ENCODE measurements at regions not wholly inside any gene's neighbourhood (a gene's known extent, or its start where the extent isn't known, plus 50 kb on each side); places are given as distances from the start of the nearest gene placed in this dataset.

- DNase-seq (ENCODE audit: low spot score): no peak
Measured at GRCh38 chr13:58773280-58773859, 1141.8 kb downstream of the PCDH17 start.

- no peak for DNase-seq (ENCODE audit: low spot score)
Measured at GRCh38 chr13:58782736-58783135, 1151.2 kb downstream of the PCDH17 start.

- DNase-seq (ENCODE audit: low spot score): no peak
Measured at GRCh38 chr13:58792854-58793253, 1161.3 kb downstream of the PCDH17 start.

GRCh38 chr13:58795715-58796114 lies 1164.2 kb downstream of the PCDH17 start:
- DNase-seq (ENCODE audit: low spot score): no peak

- DNase-seq (ENCODE audit: low spot score): no peak
Measured at GRCh38 chr13:58804832-58805231, 1173.3 kb downstream of the PCDH17 start.

DNA sequence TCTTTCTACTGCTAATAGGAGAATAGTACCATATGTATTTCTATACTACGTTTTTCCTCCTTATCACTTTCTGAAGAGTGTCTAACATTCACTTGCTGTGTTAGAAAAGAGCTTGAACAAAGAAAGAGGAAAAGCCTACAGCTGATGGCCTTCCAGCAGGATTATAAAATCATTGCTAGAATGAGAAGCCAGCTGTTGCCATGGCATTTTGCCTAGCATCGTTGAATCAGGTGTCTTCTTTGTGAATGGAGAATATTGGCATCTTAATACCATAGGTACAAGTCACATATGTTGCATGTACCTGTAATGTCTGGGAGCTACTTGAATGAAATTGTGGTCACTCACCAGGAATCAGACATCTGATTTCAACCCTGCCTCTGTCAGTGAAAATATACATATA lies 1174.9 kb downstream of the PCDH17 start:
- no peak for DNase-seq (ENCODE audit: low spot score)

DNA sequence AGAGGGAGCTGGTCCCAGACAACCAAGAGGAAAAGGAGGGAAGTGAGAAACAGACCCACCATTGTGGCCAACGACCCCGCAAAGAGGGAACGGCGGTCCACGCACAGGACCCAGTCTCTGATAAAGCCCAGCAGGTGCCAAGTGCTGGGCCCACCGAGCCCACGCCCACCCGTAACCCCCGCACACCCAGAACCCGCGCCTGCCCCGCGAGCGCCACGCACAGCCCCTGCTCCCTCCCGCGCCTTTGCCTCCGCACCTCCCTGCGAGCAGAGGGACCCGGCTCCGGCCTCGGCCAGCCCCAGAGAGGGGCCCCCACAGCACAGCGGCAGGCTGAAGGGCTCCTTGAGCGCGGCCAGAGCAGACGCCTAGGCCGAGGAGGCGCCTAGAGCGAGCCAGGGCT lies 1192.2 kb downstream of the PCDH17 start:
- DNase-seq (ENCODE audit: low spot score): no peak

- DNase-seq (ENCODE audit: low spot score): no peak
Measured at GRCh38 chr13:58827904-58828303, 1196.4 kb downstream of the PCDH17 start.

DNA sequence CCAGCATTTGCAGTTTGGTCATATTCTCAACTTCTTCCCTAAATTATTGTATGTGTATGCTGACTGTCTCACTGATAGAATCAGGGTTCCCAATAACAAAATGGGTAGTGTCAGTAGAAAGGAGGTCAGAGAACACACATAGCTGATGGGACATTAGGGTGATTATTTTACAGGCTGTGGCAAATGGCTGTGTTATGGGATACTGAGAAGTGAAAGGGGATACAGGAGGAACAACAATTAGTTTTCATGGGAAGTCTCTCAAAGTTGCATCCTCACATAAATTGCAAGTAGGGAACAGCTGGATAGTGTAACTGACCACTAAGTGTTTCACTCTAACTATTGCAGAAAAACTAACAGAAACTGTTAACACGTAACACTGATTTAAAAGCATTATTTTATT lies 1199.3 kb downstream of the PCDH17 start:
- no peak for DNase-seq (ENCODE audit: low spot score)

GRCh38 chr13:58838615-58839014 lies 1207.1 kb downstream of the PCDH17 start:
- no peak for DNase-seq (ENCODE audit: low spot score)

GRCh38 chr13:58843071-58843470 lies 1211.5 kb downstream of the PCDH17 start:
- DNase-seq (ENCODE audit: low spot score): no peak

DNA sequence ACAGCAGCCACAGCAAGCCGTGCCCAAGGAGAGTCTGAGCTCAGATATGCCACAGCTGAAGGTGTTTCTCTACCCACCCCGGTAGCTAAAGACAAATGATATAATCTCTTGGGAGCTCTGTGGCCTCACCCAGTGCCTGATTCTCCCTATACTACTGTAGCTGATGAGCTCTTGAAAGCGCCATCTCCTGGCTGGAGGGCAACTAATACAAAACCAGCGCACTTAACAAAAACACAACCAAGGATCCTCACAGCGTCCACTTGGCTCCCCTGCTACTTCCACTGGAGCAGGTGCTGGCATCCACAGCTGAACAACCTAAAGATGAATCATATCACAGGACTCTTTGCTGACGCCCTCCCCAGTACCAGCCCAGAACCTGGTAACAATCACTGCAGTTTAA lies 1212.0 kb downstream of the PCDH17 start:
- DNase-seq (ENCODE audit: low spot score): no peak

- no peak for DNase-seq (ENCODE audit: low spot score)
Measured at GRCh38 chr13:58850161-58850560, 1218.6 kb downstream of the PCDH17 start.

- DNase-seq (ENCODE audit: low spot score): no peak
Measured at GRCh38 chr13:58852076-58852475, 1220.5 kb downstream of the PCDH17 start.

- no peak for DNase-seq (ENCODE audit: low spot score)
Measured at GRCh38 chr13:58855283-58855682, 1223.7 kb downstream of the PCDH17 start.

DNA sequence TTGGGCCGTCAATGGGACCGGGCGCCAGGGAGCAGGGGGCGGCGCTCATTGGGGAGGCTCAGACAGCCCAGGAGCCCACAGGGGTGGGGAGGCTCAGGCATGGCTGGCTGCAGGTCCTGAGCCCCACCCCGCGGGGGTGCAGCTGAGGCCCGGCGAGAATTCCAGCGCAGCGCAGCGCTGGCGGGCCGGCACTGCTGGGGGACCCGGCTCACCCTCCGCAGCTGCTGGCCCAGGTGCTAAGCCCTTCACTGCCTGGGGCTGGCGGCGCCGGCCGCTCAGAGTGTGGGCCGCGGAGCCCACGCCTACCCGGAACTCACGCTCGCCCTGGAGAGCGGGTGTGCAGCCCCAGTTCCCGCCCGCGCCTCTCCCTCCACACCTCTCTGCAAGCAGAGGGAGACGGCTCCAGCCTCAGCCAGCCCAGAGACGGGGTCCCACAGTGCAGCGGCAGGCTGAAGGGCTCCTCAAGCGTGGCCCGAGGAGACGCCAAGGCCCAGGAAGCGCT lies 1227.4 kb downstream of the PCDH17 start:
- DNase-seq (ENCODE audit: low spot score): no peak

DNA sequence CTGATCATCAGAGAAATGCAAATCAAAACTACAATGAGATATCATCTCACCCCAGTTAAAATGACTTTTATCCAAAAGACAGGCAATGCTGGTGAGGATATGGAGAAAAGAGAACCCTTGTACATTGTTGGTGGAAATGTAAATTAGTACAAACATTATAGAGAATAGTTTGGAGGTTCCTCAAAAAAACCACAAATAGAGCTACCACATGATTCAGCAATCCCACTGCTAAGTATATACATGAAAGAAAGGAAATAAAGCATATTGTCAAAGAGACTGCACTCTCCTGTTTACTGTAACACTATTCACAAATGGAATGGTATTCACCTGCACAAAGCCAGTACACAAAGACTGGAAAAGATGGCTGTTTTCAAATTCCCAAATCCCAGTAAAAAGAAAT lies 1233.7 kb downstream of the PCDH17 start:
- no peak for DNase-seq (ENCODE audit: low spot score)

DNA sequence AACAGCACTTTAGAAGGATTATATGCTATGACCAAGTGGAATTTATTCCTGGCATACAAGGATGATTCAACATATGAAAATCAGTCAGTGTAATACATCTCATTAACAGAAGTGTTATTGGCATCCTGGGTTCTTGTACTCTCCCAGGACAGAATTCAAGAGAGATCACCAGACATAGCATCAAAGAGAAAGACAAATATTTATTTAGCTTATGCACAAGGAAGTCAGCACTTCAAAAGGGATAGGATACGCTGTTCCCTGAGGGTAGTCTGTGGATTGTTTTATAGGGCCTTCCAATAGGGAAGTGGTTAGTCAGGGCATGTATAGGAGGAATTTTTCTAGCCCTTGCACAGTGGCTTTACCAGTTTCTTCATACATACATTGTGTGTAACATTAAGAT lies 1238.0 kb downstream of the PCDH17 start:
- DNase-seq (ENCODE audit: low spot score): no peak

GRCh38 chr13:58876473-58876872 lies 1244.9 kb downstream of the PCDH17 start:
- DNase-seq (ENCODE audit: low spot score): no peak

DNA sequence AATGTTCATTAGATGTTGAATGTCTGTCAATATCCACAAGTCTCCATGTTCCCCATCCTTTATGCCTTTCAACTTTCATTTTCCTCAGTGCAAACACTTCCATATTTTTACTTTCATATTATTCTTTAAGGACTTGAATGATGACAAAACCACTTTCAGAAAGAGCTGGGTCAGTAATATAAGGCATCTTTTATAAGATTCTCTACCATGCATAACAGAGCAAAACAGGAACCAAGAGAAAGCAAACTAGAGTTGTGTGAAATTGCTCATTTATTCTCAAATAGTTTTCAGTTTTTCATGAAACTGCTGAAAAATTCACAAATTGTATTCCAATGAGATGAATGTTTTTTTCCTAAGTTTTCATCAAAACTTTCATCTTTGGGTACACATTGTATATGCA lies 1247.6 kb downstream of the PCDH17 start:
- DNase-seq (ENCODE audit: low spot score): no peak

DNA sequence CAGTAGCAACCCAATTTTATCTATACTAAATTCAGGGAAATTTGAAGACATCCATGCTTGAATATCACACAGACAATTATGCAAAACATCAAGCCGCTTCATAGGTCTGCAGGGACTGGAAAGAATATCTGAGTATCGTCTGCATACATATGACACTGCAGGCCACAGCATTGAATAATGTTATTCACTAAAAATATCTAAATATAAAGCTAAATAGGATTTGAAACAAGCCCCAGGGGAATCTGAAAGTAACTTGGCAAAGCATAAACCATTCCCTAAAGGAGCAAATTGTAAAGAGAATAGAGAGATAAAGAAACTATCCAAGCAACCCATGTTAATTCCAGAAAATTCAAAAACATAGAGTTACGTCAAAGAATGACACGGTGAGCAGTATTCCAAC lies 1251.0 kb downstream of the PCDH17 start:
- DNase-seq (ENCODE audit: low spot score): no peak

- no peak for DNase-seq (ENCODE audit: low spot score)
Measured at GRCh38 chr13:58883405-58883804, 1251.9 kb downstream of the PCDH17 start.

DNA sequence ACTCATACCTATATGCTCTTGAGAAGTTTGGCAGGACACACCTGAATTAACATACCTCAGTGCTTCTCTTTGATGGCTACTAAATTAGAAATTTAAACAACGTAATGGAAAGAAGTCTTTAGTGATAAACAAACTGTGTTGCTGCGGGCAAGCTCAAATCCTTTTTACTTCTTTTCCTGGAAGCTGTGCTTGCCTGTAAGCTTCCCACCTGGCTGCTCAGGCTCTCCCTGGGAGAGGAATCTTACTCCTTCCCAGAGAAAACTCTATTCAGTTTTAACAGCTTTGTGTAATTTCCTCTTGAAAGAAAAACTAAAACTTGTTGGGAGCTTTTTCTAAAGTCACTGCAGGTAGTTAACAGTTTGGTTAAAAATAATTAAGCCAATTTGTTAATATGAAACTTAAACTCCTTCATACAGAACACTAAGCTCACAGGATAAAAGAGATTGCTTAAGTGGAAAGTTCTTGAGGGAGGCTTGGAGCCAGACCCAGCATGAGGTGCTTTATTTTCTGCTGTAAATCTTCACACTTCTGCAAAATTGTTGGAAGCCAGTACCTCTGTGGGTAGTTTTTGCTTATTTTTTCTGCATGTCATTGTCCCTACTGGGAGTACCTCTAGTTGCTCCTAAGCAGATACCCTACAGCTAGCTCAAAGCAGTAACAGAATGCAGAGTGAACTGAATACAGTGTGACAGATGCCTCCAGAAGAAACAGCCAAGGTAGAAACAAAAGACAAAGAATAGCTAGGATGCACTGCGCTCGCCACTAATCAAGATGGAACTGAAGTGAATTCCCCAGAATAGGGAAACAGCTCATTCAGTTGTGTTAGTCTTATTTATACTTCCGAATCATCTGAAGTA lies 1253.0 kb downstream of the PCDH17 start:
- DNase-seq (ENCODE audit: low spot score): no peak

Measured in ureter (tissue), 1 donor.